ENCODE measurements at regions not wholly inside any gene's neighbourhood (a gene's known extent, or its start where the extent isn't known, plus 50 kb on each side); places are given as distances from the start of the nearest gene placed in this dataset.

DNA sequence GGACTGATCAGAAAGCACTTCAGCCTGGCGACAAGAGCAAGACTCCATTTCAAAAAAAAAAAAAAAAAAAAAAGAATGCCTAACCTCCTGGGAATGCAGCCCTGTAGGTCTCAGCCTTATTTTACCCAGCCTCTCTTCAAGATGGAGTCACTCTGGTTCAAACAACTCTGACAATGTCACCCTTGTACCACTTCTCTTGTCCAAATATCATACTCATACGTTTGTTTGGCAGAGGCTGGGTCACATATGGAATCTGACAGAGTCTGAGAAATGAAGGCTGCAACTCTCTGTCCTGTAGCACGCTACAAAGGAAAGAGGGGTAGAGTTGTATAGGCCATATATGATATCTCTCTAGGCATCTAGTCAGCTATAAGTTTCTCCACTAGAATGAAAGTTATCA, 58.6 kb upstream of the GSAP start:
- ChIA-PET CTCF (interaction anchor here (1.6 kb wide), 1 partner anchor 176 kb away, joined by 3 read pairs; no protein-coding TSS in a partner anchor), POLR2A (no interaction called here)
- Histone ChIP-seq H3K9me3 (ENCODE audit: control insufficient read depth in 1 of 2, insufficient read depth in 1 of 2, low read length in 2 of 2) (no peaks in the 10 kb centered on the region), H3K4me3 (ENCODE audit: low read length) (no peak overlapping the region), H3K4me1 (ENCODE audit: insufficient read depth, low read length) (no peaks in the 10 kb centered on the region), H3K27ac (ENCODE audit: low read depth in 1 of 2, low read length in 2 of 2) (no peak overlapping the region), H3K27me3 (ENCODE audit: control insufficient read depth in 1 of 2, insufficient read depth in 2 of 2, low read length in 2 of 2) (no peaks in the 10 kb centered on the region), H3K36me3 (ENCODE audit: insufficient read depth, low read length) (no peaks in the 10 kb centered on the region)
- Mint-ChIP-seq H3K4me1 (ENCODE audit: low read depth) (no peaks in the 10 kb centered on the region), H3K9me3 (no peaks in the 10 kb centered on the region), H3K27me3 (no peaks in the 10 kb centered on the region), H3K27ac (no peak overlapping the region), H3K4me3 (no peak overlapping the region), H3K36me3 (ENCODE audit: low read depth) (no peaks in the 10 kb centered on the region)
- TF ChIP-seq, protein P1, sequence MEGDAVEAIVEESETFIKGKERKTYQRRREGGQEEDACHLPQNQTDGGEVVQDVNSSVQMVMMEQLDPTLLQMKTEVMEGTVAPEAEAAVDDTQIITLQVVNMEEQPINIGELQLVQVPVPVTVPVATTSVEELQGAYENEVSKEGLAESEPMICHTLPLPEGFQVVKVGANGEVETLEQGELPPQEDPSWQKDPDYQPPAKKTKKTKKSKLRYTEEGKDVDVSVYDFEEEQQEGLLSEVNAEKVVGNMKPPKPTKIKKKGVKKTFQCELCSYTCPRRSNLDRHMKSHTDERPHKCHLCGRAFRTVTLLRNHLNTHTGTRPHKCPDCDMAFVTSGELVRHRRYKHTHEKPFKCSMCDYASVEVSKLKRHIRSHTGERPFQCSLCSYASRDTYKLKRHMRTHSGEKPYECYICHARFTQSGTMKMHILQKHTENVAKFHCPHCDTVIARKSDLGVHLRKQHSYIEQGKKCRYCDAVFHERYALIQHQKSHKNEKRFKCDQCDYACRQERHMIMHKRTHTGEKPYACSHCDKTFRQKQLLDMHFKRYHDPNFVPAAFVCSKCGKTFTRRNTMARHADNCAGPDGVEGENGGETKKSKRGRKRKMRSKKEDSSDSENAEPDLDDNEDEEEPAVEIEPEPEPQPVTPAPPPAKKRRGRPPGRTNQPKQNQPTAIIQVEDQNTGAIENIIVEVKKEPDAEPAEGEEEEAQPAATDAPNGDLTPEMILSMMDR (IDR thresholded peaks at IDR 0.05) = no peak
- DNase-seq (no peak), ATAC-seq (ENCODE audit: poor library complexity) (no peak)
- intact Hi-C loops (cut with DNase I, micrococcal nuclease) = no loop called here

DNA sequence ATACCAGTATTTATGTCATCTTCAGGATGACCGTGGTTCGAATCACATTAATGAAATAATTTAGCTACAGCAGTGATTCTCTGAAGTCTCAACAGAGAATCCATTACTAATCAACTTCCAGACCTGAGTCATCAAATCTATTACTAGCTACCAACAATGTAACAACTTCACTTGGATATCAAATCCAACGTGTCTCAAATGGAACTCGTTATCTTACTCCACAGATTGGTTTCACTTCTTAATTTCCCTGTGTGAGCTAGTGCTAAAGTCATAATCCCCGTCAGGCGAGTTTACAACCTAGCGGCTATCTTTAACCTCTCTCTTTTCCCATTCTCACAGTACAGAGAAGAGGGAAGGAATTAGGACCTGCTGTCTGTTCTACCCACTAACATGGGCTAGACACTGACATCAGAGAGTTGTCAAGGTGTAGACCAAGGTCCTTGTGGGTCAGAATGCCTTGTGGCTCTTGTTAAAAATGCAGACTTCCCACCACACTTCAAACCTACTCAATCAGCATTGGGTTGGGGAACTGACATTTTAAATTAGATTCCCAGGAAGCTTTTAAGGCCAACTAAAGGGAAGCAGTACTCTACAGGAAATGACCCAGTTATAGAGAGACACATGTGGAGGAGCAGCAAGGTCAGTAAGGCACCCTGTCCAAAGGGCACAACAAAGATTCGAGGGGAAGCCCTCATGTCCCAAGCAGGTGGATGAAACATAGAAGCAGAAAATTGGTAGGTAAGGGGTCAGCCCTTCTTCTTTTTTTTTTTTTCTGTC, 57.3 kb upstream of the GSAP start:
- ChIA-PET POLR2A (no interaction called here), CTCF (interaction anchor here (1.0 kb wide), 1 partner anchor 20 kb away, joined by 3 read pairs; no protein-coding TSS in a partner anchor)
- no peaks in the 10 kb centered on the region for H3K27me3 ChIP-seq (ENCODE audit: control insufficient read depth in 1 of 2, insufficient read depth in 2 of 2, low read length in 2 of 2)
- no peaks in the 10 kb centered on the region for H3K9me3 ChIP-seq (ENCODE audit: control insufficient read depth in 1 of 2, insufficient read depth in 1 of 2, low read length in 2 of 2)
- H3K36me3 Mint-ChIP-seq (ENCODE audit: low read depth) = no peaks in the 10 kb centered on the region
- peak in 1 of 14 experiments; percentile 19 for DNase-seq
- no peaks in the 10 kb centered on the region for H3K27me3 Mint-ChIP-seq
- H3K4me3 Mint-ChIP-seq = no peak overlapping the region
- H3K4me1 ChIP-seq (ENCODE audit: insufficient read depth, low read length) = no peaks in the 10 kb centered on the region
- no peaks in the 10 kb centered on the region for H3K36me3 ChIP-seq (ENCODE audit: insufficient read depth, low read length)
- H3K9me3 Mint-ChIP-seq = peaks cover 2% of the 10 kb centered on the region
- H3K27ac ChIP-seq (ENCODE audit: low read depth in 1 of 2, low read length in 2 of 2) = no peak overlapping the region
- no peaks in the 10 kb centered on the region for H3K4me1 Mint-ChIP-seq (ENCODE audit: low read depth)
- TF ChIP-seq, protein P1 (IDR thresholded peaks at IDR 0.05) = no peak
- no peak overlapping the region for H3K4me3 ChIP-seq (ENCODE audit: low read length)
- ATAC-seq (ENCODE audit: poor library complexity) = no peak
- H3K27ac Mint-ChIP-seq = no peak overlapping the region
- intact Hi-C loops (cut with DNase I, micrococcal nuclease) = no loop called here

DNA sequence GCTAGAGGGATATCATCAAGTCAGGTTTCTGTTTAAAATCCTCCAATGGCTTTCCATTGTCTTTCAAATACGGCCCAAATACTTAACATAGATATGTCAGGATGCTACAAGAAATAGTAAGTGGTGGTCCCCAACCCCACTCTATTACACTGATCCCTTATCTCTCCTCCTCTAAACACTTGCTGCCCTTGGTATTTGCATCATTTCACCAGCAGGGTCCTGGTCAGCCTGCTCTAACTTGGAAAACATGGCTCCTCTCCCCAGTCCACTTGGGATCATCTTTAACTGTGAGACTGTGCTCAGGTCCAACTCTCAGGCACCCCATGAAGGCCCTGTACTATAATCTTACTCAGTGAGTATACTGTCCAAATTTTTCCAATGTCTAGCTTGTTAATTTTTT, 53.8 kb upstream of the GSAP start:
- Mint-ChIP-seq H3K4me1 (ENCODE audit: low read depth) (no peaks in the 10 kb centered on the region), H3K9me3 (peaks cover 2% of the 10 kb centered on the region), H3K27me3 (no peaks in the 10 kb centered on the region), H3K27ac (no peak overlapping the region), H3K36me3 (ENCODE audit: low read depth) (no peaks in the 10 kb centered on the region), H3K4me3 (no peak overlapping the region)
- ATAC-seq (ENCODE audit: poor library complexity) = no peak
- intact Hi-C loops (cut with DNase I, micrococcal nuclease) = no loop called here
- ChIA-PET POLR2A (interaction anchor here (0.7 kb wide), 1 partner anchor 195 kb away, joined by 3 read pairs; no protein-coding TSS in a partner anchor), CTCF (no interaction called here)
- Histone ChIP-seq H3K9me3 (ENCODE audit: control insufficient read depth in 1 of 2, insufficient read depth in 1 of 2, low read length in 2 of 2) (no peaks in the 10 kb centered on the region), H3K27ac (ENCODE audit: low read depth in 1 of 2, low read length in 2 of 2) (no peak overlapping the region), H3K27me3 (ENCODE audit: control insufficient read depth in 1 of 2, insufficient read depth in 2 of 2, low read length in 2 of 2) (no peaks in the 10 kb centered on the region), H3K4me1 (ENCODE audit: insufficient read depth, low read length) (no peaks in the 10 kb centered on the region), H3K4me3 (ENCODE audit: low read length) (no peak overlapping the region), H3K36me3 (ENCODE audit: insufficient read depth, low read length) (no peaks in the 10 kb centered on the region)
- no peak for DNase-seq
- TF ChIP-seq, protein P1 (IDR thresholded peaks at IDR 0.05) = no peak
